AG04450 (cell line): ENCODE measurements at regions not wholly inside any gene's neighbourhood (a gene's known extent, or its start where the extent isn't known, plus 50 kb on each side); places are given as distances from the start of the nearest gene placed in this dataset.

Source experiments
- CTCF ChIA-PET: fragments of 300-600, 350-600 bp; formaldehyde crosslinking; extraction: SDS; loops from one replicate; lab custom pipeline; 2022; ENCODE audit warnings: antibody characterized with exemption, inconsistent platforms; lab: Charles Lee
- POLR2A ChIA-PET: fragments of 350-600 bp; formaldehyde crosslinking; extraction: SDS; loops from one replicate; lab custom pipeline; 2021; ENCODE audit warnings: antibody characterized with exemption, inconsistent platforms; lab: Yijun Ruan, JAX
- DNase-seq: peaks from one replicate; pipeline ENCODE4 v3.0.0-alpha.2; 2011; ENCODE audit warnings: low read depth, low spot score
- H3K27ac ChIP-seq: one replicate; pipeline ENCODE4 v1.5.1; 2012; ENCODE audit warnings: low read depth, low read length, control low read depth
- H3K27me3 ChIP-seq: one replicate; pipeline ENCODE4 v1.6.0; 2012; ENCODE audit warnings: low read length; ENCODE audit not compliant: control insufficient read depth, insufficient read depth
- H3K4me3 ChIP-seq: 2 replicates; pipeline ENCODE4 v1.5.1; 2011; ENCODE audit warnings: mild to moderate bottlenecking, low read depth, low read length, control low read depth
- H3K9me3 ChIP-seq: 2 replicates; pipeline ENCODE4 v1.5.1; 2012; ENCODE audit warnings: low read length; ENCODE audit not compliant: control insufficient read depth, insufficient read depth
- TF ChIP-seq, protein P1 (sequence below): IDR thresholded peaks from 2 replicates; pipeline ENCODE4 v1.5.1; 2011; ENCODE audit warnings: low read depth, low read length, control low read depth, inconsistent platforms

DNA sequence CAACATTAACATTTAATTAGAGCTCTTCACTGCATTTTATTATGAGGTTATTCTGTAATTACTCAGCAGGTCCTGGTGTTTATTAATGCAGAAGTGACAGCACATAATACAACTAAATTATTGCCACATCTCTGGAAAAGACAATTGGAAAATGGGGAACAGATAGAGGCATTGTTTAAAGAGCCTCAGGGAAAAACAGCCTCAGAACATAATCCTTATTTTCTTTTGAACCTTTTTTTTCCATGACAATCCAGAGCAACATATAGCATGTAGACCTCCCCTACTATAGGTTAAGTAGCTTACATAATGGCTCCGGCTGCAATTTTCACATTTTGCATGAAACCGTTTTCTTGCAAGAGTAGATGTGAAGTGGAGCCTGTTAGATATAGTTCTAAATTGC, 87.2 kb downstream of the RMI1 start:
- ChIA-PET CTCF (no interaction called here), POLR2A (no interaction called here)
- no peak overlapping the region for H3K4me3 ChIP-seq
- no peaks in the 10 kb centered on the region for H3K9me3 ChIP-seq
- peaks cover 2% of the 10 kb centered on the region for H3K27me3 ChIP-seq
- DNase-seq, result no peak
- TF ChIP-seq, protein P1, sequence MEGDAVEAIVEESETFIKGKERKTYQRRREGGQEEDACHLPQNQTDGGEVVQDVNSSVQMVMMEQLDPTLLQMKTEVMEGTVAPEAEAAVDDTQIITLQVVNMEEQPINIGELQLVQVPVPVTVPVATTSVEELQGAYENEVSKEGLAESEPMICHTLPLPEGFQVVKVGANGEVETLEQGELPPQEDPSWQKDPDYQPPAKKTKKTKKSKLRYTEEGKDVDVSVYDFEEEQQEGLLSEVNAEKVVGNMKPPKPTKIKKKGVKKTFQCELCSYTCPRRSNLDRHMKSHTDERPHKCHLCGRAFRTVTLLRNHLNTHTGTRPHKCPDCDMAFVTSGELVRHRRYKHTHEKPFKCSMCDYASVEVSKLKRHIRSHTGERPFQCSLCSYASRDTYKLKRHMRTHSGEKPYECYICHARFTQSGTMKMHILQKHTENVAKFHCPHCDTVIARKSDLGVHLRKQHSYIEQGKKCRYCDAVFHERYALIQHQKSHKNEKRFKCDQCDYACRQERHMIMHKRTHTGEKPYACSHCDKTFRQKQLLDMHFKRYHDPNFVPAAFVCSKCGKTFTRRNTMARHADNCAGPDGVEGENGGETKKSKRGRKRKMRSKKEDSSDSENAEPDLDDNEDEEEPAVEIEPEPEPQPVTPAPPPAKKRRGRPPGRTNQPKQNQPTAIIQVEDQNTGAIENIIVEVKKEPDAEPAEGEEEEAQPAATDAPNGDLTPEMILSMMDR, result no peak
- H3K27ac ChIP-seq, result no peak overlapping the region

DNA sequence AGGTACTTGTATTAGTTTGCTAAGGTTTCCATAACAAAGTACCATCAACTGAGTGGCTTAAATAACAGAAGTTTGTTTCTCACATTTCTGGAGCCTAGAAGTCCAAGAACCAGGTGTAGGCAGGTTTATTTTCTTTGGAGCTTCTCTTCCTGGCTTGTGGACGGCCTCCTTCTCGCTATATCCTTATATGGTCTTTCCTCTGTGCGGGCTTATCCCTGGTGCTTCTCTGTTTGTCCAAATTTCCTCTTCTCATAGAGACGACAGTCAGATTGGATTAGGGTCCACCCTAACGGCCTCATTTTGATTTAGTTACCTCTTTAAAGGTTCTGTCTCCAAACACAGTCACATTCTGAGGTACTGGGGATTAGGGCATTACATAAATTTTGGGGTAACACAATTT, 88.3 kb downstream of the RMI1 start:
- ChIA-PET POLR2A (no interaction called here), CTCF (no interaction called here)
- no peak for DNase-seq
- H3K9me3 ChIP-seq, result no peaks in the 10 kb centered on the region
- peaks cover 2% of the 10 kb centered on the region for H3K27me3 ChIP-seq
- H3K27ac ChIP-seq, result no peak overlapping the region
- TF ChIP-seq, protein P1, result no peak
- no peak overlapping the region for H3K4me3 ChIP-seq

DNA sequence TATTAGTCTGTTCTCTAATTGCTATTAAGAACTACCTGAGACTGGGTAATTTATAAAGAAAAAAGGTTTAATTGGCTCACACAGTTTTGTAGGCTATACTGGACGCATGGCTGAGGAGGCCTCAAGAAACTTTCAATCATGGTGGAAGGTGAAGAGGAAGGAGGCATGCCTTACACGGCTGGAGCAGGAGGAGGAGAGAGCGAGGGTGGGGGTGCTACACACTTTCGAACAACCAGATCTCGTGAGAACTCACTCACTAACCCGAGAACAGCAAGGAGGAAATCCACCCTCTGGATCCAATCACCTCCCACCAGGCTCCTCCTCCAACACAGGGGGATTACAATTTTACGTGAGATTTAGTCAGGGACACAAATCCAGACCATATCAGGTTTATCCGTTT, 90.0 kb downstream of the RMI1 start:
- POLR2A ChIA-PET, result no interaction called here

DNA sequence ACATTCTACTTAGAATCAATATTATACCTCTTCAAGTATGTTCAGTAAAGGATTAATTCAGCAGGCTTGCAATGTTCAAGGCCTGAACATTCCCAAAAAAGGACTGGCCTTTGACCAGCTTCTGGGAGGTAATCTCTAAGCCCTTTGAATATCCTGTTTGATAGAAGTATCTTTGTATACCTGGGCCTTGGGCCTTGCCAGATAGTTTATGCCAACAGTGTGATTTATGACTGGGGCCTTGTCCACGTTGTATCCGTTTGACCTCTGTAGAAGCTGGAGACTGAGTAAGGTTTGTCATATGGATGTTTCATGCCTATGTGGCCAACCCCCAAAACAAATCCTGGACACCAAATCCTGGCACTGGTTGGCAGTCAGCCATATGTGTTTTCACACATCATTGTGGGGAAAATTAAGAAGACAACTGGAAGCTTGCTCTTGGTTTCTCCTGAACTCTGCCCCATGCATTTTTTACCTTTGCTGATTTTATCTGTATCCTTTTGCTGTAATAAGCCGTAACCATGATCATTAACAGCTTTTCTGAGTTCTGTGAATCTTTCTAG, 92.1 kb downstream of the RMI1 start:
- ChIA-PET POLR2A (no interaction called here), CTCF (no interaction called here)
- no peak overlapping the region for H3K4me3 ChIP-seq
- DNase-seq, result no peak
- H3K27me3 ChIP-seq, result peaks cover 3% of the 10 kb centered on the region
- TF ChIP-seq, protein P1, result no peak
- no peak overlapping the region for H3K27ac ChIP-seq
- H3K9me3 ChIP-seq, result no peaks in the 10 kb centered on the region

More for the DNA sequence above, 90.0 kb downstream of the RMI1 start:
- DNase-seq, result no peak
- TF ChIP-seq, protein P1, result no peak
- peaks cover 2% of the 10 kb centered on the region for H3K27me3 ChIP-seq
- no peaks in the 10 kb centered on the region for H3K9me3 ChIP-seq
- CTCF ChIA-PET, result no interaction called here
- H3K27ac ChIP-seq, result no peak overlapping the region
- no peak overlapping the region for H3K4me3 ChIP-seq

DNA sequence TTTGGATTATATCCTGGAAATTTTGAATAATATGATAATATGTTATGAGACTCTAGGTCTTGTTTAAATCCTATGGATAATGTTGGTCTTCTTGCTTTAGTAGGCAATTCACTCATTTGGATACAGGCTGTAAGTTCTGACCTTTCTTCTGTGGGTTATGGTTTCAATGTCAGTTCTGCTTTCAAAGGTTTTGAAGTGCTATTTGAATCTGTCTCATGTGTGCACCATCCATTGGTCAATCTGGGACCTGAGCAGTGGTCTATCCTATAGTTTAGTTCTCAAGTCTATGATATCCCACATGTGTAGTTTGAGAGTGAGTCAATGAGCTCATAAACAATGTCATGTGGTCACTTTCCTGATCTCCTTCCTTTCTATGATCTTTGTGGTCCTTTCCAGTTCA, 94.4 kb downstream of the RMI1 start:
- ChIA-PET POLR2A (no interaction called here), CTCF (no interaction called here)
- Histone ChIP-seq H3K27me3 (peaks cover 2% of the 10 kb centered on the region), H3K4me3 (no peak overlapping the region), H3K27ac (no peak overlapping the region), H3K9me3 (no peaks in the 10 kb centered on the region)
- no peak for DNase-seq
- TF ChIP-seq, protein P1, result no peak
